DMS153 treated with DMSO at 0.1 percent for 48 hours (cell line): ENCODE measurements at regions not wholly inside any gene's neighbourhood (a gene's known extent, or its start where the extent isn't known, plus 50 kb on each side); places are given as distances from the start of the nearest gene placed in this dataset.
"Not testable (repeated sequence)": the region's sequence is repeated elsewhere in the genome, so short reads cannot be mapped to it uniquely, and the experiment has no call there.

Experiments used
- DNase-seq: peaks from one replicate; lab custom pipeline; 2025; ENCODE audit not compliant: unreplicated experiment; lab: John Stamatoyannopoulos, UW

DNA sequence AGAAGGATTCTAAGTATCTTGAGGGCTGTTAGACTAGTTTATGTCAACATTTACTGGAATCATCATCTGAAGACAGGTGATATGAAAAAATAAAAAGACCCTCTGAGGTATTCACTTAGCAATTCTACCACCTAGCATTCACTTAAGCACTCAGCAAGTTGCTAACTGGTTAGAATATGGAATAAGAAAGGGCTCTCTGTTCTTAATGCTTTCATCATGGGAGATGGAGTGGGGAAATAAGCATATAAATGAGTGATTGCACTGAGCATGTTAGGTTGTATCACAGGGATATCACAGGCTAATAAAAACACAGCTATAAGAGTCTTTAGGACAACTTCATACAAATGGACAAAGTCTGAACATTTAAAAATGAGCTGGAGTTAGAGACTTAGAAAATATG is 1238.8 kb downstream of the CDH11 start:
- DNase-seq: no peak

DNA sequence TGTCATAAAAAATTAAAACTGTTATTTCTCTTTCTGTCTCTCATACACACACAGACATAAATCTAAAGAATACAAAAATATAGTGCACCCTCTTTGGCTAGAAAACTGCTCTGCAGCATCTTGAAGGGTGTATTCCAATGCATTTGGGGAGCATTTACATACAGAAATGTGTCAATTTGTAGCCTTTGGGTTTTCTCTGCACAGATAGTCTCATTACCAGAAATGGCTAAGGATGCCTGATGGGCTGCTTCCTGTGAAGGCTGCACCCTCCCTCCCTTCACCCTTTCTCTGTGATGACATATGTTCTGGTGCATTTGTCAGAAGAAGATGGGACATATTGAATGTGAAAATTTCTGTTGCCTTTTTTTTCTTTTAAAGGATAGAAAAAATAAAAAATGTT is 1239.3 kb downstream of the CDH11 start:
- DNase-seq: no peak

DNA sequence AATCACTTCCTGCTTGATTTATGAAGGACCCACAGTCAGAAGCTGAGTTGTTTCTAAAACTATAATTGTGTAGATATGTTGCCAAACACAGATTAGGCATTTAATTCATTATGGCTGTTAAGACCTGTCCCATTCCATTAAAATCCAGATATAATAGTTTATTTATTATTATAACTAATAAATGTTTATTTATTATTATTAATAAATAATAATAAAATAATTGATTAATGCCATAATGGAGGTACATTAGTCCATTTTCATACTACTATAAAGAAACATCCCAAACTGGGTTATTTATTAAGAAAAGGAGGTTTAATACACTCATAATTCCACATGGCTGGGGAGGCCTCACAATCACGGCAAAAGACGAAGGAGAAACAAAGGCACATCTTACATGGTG is 1240.9 kb downstream of the CDH11 start:
- DNase-seq: no peak

DNA sequence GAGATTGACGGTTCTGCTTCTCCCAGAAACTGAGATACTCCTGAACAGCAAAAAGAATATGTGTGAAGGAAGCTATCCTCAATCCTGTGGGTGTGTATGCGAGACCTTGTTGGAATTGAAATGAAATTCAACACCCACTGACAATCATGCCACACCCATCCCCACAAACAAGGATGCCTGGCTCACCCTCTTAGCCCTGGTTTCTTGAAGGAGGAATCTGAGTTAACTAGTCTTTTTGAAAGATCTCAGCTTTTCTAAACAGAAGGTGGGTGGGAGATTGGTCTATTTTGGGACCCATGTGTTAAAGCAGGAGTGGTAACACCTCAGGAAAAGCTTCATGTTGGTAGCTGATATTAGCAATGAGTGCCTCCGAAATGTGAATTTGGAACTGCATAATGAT is 1244.5 kb downstream of the CDH11 start:
- no peak for DNase-seq

DNA sequence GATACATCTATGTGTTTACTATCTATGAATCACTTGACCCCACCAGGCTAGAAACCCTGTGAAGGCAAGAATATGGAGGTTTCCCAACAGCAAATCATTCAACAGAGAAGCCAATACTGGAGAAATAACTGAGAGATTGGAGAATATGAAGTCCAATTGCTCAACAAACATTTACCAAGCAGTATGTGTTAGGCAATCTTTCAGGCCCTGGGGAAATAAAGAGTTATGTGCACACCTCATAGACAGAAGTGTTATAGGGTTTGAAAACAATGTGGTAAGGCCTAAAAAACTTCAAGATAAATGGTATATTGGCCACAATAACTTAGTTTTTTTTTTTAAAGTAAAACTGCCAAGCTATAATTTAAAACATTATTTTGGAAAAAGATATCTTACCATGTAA is 1245.8 kb downstream of the CDH11 start:
- no peak for DNase-seq

DNA sequence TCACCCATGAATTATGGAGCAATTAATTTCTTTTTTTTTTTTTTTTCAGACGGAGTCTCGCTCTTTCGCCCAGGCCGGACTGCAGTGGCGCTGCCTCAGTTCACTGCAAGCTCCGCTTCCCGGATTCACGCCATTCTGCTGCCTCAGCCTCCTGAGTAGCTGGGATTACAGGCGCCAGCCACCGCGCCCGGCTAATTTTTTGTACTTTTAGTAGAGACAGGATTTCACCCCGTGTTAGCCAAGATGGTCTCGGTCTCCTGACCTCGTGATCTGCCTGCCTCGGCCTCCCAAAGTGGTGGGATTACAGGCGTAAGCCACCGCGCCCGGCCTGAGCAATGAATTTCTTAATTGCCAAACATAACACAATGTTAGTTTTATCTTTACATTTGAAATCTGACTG is 1261.2 kb downstream of the CDH11 start:
- DNase-seq: not testable (repeated sequence)

DNA sequence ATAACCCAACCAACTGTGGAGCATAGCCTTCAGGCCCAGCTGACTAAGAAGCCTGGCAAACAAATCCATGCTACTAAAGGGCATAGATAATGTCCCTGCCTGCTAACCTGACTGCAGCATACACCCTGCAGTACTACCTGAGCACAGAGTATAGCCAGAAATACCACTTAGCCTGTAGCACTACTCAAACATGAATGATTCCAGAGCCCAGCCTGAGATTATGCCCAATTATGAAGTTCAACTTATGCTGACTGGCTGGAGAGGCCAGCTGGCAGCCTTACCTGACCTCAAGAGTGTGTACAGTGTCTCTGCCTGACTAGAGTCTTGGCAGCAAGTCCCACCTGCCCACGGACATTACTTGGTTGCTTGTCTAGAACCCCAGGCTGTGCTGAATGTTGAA is 1265.3 kb downstream of the CDH11 start:
- no peak for DNase-seq

DNA sequence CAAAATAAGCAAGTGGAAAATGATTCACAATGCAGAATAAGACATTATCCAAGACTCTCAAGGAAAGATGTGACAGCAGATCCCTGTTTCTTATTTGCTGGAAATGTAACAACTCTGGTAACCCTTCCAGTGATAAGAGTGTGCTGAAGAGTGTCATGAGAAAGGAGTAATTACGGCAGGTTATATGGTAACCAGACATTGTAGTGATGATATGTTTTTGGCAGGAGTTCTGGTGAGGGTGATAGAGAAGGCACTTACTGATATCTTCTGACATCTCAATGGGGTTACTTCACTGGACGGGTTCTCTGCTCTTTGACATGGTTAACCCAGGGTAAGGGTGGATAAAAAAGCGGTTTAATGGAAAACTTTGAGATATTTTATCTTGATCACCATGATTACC is 1270.9 kb downstream of the CDH11 start:
- no peak for DNase-seq

DNA sequence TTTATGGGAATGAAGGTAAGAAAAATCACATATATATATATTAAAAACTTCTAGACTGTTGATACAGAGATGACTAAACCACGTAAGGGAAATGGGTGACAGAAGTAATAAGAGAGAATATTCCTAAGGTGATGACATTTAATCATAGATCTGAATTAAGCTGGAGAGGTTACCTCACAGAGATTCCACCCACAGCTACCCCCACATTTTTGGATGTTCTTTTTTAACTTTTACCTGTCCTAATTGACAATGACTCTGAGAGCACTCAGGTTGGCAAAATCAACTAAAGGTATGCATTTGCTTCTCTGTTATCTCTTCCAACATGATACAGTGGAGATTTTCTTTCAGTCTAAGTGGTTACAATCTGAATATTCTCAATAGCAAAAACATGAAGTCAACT is 1280.6 kb downstream of the CDH11 start:
- no peak for DNase-seq

DNA sequence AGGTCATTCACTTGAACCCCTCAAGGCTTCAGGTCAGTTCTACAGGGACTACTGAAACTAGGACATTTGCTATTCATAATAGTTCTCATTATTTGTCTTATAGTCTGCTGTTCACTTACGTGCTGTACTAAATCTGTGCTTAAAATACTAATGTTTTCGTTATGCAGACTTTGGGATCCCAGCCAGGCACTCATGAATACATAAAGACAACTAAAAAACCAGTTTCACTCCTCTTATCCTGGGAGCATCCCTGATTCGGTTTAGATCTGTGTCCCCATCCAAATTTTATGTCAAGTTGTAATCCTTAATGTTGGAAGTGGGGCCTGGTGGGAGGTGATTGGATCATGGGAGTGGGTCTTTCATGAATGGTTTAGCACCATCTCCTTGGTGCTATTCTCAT is 1291.8 kb downstream of the CDH11 start:
- DNase-seq: no peak

DNA sequence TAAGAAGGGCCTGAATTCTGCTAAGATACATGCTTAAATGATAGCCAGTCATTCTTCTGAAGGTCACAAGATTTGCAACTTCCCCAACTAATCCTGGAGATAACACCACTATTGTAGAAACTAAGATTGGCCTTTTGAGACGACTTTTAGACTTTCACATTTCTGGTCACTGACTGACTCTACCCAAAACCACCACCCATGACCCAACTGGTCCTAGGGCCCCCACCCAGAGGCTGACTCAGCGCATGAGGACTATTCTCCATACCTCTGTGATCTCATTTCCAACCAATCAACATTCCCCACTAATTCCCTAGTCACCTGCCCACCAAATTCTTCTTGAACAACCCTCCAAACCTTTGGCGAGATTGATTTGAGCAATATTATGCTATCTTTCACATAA is 1299.0 kb downstream of the CDH11 start:
- no peak for DNase-seq

DNA sequence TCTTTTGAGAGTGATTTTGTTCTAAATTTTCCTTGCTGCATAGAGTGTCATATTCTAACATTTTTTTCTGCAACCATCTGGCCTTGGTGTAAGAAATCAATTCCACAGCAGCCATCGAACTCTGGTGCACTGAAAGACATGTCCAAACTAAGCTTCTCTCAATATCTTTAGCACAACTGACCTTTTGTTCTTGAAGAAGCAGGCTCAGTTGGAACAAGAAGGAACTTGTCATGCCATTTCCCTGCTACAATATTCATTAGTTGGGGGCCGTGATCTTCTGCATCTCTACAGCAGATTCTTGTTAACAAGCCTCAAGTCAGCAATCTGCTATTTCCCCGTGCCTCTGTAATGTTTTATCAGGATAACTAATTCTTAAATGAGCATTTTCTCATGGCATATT is 1305.6 kb downstream of the CDH11 start:
- no peak for DNase-seq

DNA sequence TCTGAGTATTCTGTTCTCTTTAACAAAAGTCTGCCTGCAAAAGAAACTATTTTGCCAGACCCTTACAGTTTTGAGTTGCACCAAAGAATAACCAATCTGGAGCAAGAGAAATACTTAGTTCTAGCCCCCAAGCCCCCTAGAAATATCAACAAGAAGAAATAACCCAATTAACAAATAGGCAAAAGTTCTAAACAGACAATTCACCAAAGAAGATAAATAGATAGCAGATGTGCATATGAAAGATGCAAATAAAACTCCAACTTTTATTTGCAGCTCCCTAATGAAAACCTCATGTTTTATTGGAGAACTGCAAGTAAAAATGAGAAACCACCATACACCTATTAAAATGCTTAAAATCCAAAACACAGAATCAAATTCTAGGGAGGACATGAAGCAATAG is 1308.0 kb downstream of the CDH11 start:
- DNase-seq: no peak

DNA sequence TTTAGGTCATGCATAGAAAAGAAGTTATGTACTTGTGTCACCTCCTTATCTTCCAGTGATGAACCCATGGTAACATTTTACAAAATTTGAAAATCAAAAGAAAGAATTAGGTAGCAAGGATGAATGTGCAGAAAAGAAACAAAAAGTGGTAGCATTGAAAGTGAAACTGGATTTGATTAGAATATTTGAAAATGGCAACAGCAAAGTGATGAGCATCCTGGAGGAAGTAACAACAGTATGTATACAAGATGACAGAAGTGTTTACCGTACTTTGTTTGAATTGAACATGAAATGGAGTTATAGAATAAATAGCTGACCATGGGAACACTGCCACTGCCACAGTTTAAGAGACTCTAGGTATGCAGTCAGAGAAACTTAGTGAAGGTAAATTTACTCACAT is 1313.1 kb downstream of the CDH11 start:
- DNase-seq: no peak

DNA sequence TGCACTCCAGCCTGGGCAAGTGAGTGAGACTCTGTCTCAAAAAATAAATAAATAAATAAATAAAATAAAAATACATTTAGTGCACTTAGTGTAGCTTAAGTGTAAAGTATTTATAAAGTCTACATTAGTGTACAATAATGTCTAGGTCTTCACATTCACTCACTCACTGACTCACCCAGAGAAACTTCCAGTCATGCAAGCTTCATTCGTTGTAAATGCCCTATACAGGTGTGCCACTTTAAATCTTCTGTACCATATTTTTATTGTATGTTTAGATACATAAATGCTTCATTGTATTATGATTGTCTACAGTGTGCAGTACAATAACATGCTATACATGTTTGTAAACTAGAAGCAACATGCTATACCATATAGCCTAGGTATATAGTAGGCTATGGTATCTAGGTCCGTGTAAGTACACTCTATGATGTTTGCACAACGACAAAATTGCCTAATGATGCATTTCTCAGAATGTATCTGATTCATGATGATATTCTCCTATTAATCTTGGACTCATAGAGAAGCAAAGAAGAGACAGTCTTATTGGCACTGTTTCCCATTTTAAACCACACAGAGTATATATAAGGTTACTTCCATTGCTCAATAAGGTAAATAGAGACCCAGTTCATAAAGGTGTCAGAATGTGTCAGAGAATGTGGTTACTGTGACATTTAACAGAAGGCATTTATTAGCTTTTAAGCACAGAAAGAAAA is 1314.9 kb downstream of the CDH11 start:
- no peak for DNase-seq

DNA sequence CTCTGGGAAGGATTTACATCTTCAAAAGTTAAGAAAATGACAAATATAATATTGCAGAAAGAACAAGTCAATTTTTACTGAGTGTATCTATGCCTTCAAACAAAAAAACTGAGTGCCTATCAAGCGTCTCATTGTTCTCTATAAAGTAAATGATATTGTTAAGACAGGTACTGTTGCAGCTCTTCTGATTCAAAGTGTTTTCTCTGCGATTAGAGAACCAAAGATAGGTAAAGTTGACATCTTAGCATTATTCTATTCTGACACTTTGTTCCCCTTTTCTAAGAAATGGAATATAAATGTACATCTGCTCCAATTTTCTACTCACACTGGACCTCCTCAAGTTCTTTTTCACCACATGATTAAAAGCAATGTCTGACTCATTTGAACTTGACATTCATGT is 1317.7 kb downstream of the CDH11 start:
- DNase-seq: no peak

DNA sequence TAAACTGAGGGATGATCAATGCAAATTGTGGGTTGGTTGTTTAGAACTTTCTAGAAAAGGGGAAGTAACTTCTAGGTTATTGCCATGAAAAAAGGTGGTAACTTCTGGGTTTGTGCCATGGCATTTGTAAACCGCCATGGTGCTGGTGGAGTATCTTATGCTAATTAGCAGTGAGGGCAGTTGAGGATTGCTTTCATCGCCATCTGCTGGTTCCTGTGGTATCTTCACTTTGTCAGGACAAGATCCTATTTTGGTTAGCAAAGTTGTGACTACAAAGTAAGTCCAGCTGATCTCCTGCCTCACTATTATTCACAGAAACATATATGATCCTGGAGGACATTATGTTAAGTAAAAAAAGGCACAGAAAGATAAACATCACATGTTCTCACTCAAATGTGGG is 1332.3 kb downstream of the CDH11 start:
- DNase-seq: no peak

DNA sequence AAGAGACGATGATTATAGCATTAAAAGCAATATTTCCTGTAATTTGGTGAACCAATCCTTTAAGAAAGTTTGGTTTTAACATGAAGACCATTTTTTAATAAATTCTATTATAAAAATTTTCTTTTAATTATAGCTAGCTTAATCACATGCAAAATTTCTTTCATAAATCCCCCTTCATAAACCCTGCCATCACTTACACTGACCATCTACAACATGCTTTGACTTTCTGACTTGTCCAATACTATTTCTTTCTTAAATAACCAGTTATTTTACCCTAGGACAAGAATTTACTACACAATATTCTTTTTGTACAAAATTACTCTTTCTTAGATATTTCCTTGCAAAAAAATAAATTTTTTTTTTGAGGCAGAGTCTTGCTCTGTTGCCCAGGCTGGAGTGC is 1334.8 kb downstream of the CDH11 start:
- no peak for DNase-seq

DNA sequence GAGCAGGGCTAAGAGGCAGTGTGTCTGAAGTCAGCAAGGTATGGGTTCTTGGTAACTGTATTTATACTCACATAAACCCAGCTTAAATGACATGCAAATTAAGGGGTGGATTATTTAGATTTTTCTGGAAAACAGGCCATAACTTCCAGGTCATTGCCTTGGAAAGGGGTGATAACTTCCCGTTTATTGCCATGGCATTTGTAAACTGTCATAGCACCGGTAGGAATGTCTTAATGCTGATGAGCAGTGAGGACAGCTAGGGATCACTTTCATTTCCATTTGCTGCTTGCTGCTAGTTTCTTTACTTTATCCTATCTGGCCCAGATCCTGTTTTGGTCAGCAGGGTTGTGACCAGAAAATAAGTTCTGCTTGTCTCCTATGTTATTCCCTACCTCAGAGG is 1336.7 kb downstream of the CDH11 start:
- no peak for DNase-seq

DNA sequence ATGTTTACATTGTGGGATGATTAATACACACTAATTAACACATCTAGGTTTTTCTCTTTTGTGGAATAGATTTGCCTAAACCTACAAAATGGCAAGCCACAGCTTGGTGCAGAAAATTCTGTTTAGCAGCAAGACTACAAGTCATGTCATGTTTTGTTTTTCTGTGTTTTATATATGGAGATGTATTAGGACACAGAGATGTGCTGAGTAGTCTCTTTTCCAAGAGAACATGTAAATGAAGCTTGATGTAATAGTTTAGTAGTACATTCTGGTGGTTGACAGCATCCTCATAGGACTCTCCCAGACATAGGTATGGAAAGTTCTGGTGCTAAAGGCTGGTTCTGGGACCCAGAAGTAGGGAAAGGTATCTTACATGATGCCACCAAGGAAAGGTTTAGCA is 1345.4 kb downstream of the CDH11 start:
- DNase-seq: no peak

DNA sequence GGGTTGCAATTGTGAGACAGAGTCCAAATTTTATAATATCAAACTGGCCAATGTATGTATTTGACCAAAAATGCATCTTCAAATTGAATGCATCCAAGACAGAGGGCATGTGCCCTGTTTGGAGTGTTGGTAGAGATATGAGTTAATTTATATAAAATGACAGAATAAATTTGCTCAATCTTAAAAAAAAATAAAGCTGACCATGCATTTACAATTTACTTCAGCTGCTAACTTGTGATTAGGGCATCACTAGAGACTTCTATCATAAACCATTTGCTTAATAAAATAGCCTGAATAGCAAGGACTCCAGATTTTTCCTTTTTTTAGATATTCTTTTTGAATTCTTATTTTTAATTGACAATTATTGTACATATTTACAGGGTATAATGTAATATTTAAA is 1345.8 kb downstream of the CDH11 start:
- no peak for DNase-seq

DNA sequence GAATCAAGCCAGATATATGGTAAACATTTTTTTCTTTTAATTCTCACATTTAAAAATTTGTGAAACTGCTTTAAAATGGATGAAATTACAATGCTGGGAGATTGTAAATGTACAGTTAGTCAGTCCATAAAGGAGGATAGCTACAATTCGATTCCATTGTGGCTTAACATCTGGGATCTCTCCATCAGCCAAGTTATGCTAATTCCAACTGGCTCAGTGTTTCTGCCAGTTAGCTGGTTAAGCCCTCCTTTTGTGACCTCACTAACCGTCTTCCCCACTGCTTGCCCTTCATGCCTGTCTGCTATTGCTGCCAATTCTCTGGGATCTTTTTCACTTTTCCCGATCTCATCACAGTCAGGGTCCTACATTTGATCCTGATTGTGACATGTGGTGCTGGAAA is 1347.6 kb downstream of the CDH11 start:
- no peak for DNase-seq

DNA sequence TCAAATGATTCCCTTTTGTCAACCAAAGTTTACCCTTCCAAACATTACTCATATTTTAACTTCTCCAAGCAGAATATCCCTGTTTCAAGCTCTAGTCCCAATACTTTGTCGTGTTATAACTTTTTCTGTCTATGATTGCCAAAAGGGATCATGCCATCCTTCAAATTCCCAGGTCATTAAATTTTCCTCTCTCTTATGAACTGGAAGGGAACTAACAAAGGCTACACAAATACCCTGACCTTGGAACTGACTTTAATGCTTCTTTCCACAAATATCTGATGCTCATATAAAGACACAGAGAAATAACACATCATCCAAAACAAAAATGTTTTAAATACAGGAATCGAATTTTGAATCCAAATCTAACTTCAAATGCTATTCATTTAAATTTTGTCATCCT is 1352.7 kb downstream of the CDH11 start:
- no peak for DNase-seq

DNA sequence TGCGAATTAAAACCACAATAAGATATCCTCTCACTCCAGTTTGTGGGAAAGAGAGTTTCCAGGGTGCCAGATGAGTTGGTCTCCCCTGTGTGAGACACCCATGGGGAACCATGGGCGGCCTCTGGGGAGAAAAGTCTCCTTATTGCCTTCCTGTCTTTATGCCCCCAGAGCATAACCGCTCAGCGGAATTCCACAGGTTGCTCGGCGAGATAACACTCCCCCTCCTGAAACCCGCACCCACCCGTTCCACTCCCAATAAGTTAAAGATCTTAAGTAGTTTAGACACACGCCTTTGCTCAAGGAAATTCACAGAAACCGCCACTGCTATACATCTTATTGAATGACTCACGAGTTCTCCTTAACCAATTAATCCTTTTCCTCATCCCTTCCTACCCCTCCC is 1361.6 kb downstream of the CDH11 start:
- not testable (repeated sequence) for DNase-seq
